Stimulated activated CD8-positive, alpha-beta memory T cell treated with anti-CD3 and anti-CD28 coated beads, Interleukin-7, amount 100 ng/mL, for 4 hours (primary cell): ENCODE measurements at regions not wholly inside any gene's neighbourhood (a gene's known extent, or its start where the extent isn't known, plus 50 kb on each side); places are given as distances from the start of the nearest gene placed in this dataset.

Experiments
- DNase-seq, 2 donors: peaks; one replicate each; pipeline ENCODE4 v3.0.0-alpha.2; 2020; ENCODE audit warnings: low read depth in 2 of 2

DNA sequence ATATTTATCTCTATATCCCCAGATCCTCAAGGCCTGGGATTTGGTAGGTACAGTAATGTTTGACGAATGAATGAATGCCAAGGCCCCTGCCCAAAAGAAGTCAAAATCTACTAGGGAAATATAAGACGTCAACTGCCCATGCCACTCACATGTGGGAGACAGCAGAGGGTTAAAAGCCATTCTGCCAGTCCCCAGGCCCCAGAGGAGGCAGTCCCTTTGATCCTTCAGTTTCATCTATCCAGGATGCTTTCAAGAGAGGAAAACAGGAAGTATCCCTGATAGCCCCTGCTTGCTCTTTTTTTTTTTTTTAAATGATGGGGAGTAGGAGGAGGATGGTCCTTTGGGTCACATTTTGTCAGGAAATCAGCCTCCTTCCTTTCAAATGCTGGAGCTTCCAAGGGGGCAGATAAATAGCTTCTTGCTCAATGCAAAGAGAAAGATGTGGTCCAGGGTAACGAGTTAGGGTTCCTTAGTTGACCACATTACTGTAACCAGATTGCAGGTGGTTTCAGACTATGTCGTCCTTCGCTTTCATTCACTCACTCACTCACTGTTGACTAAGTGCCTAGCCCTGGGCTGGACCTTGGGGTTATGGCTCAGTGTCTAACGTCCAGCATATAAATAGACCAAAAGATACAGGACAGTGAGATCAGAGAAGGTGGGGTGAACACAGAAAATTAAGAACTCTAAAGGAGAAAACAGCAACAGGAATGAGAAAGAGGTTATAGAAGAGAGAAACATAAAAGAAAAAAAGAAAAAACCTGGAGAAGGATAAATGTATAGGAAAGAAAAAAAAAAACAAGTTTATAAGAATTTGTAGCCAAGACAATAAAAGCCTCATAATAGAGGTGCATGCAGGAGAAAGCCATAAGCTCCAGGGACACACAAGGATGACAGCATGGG lies 64.6 kb upstream of the PIM1 start:
- no peak for DNase-seq

DNA sequence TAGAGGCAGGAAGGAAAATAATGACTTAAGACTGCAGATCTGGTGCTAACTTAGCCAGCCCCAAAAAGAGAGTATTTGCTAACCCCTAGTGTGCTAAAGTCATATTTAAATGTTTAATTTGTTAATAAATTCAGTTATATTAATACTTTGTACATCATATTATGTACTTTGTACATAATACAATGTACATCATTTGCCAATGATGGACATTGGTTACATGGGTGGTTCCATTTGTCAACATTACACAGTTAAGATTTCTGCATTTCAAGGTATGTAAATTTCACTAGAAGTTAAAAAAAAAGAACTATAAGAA lies 63.9 kb upstream of the PIM1 start:
- DNase-seq, result no peak

GRCh38 chr6:37106554-37106953 lies 63.4 kb upstream of the PIM1 start:
- no peak for DNase-seq

GRCh38 chr6:37106982-37107491 lies 62.9 kb upstream of the PIM1 start:
- DNase-seq, result no peak

- DNase-seq, result no peak
Measured at GRCh38 chr6:37109714-37110499, 60.0 kb upstream of the PIM1 start.

DNA sequence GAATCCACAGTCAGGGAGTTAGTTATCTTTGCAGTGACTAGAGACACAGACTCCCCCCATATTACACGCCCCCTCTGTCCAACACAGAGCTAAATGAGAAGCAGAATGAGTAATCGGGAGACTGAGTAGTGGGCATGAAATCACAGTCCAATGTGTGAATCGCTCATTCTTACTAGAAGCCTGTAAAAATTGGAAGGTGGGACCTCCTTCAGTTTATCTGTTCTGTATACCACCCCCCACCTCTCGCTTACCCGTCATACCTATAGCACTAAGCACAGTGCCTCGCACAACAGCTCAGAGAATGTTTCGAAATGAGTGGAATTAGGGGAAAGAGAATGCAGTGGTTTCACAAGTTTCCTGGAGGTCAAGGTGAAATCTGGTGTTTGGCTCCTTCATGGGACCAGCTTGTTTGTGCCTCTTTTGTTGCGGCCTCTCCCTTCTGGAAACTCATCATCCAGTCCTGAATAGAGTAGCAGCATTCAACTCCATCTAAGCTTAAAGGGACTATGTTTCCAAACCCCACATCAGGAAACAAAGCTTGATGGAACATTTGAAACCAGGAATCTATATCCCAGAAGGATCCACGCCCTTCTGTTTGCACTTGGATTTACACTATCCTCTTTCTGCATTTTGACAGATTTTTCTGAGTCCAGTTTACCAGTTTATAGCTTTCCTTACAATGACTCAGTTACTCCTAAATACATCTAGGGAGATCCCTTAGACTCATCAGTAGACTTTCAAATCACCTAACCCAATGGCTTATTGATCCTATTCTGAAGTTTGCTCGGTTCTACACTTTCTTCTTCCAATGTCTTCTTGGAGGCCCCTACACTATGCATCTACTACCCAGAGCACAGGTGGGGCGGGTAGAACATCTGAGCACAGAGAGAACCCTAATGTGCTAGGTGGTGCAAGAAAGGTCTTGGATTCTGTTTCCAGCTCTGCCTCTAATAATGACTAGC lies 59.2 kb upstream of the PIM1 start:
- DNase-seq, result no peak

DNA sequence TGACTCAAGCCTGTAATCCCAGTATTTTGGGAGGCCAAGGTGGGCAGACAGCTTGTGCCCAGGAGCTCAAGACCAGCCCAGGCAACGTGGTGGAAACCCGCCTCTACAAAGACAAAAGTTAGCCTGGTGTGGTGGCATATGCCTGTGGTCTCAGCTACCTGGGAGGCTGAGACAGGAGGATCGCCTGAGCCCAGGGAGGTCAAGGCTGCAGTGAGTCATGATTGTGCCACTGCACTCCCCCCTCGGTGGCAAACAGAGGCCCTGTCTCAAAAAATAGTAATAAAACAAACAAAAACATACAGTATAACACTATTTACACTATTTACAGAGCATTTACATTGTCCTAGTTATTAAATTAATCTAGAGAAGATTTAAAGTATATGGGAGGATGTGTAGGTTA lies 56.0 kb upstream of the PIM1 start:
- no peak for DNase-seq

GRCh38 chr6:37114612-37115011 lies 55.3 kb upstream of the PIM1 start:
- no peak for DNase-seq

- no peak for DNase-seq
Measured at GRCh38 chr6:37115236-37115895, 54.6 kb upstream of the PIM1 start.

DNA sequence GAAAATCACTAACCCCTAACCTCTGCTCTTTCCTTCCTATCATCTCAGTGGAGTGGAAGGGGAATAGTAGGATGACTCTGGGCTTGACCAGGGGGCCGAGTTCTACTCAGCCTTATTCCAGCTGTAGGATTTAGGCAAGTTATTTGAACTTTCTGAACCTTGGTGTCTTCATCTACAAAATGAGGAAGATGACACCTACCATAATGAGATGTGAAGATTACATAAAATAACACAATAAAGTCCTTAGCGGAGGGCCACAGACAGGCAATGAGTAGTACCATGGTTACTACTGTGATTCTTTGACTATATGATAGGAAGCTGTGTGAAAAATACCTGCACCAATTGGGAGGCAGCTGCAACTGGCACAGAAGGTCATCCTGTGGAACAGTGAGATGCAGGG lies 53.6 kb upstream of the PIM1 start:
- DNase-seq, result no peak

DNA sequence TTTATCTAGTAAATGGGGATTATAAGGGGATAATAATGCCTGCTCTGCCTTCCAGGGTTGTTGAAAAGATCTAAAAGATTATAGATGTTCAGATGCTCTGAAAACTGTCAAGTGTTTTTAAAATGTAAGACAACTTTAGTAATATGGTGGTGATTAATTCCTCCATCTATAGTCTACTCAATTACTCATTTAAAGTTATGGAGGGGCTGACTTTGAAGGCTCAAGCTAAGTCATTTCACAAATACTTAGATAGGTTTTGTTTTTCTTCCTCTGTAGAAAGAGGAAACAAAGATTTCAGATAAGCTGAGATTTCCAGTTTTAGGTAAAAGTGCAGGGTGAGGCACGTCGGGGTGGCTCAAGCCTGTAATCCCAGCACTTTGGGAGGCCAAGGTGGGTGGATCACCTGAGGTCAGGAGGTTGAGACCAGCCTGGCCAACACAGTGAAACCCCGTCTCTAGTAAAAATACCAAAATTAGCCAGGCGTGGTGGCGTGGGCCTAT lies 50.5 kb upstream of the PIM1 start:
- no peak for DNase-seq
